Upper lobe of right lung (tissue), 1 donor: ENCODE measurements at regions not wholly inside any gene's neighbourhood (a gene's known extent, or its start where the extent isn't known, plus 50 kb on each side); places are given as distances from the start of the nearest gene placed in this dataset.

Source experiments
- ATAC-seq: fragments of 200-7000 bp; cut with Tn5 transposase; one replicate; pipeline ENCODE4 v1.9.1; 2020; ENCODE audit warnings: mild to moderate bottlenecking, moderate library complexity
- DNase-seq: peaks from one replicate; pipeline ENCODE4 v3.0.0-alpha.2; 2020
- H3K27ac ChIP-seq: fragments of 200-600 bp; one replicate; pipeline ENCODE4 v1.8.0; 2022
- H3K27me3 ChIP-seq: fragments of 200-600 bp; one replicate; pipeline ENCODE4 v1.8.0; 2022; ENCODE audit warnings: mild to moderate bottlenecking
- H3K36me3 ChIP-seq: fragments of 200-600 bp; one replicate; pipeline ENCODE4 v1.8.0; 2022
- H3K4me1 ChIP-seq: fragments of 200-600 bp; one replicate; pipeline ENCODE4 v1.8.0; 2022
- H3K4me3 ChIP-seq: fragments of 200-600 bp; one replicate; pipeline ENCODE4 v1.8.0; 2022; ENCODE audit warnings: mild to moderate bottlenecking
- H3K9me3 ChIP-seq: fragments of 200-600 bp; one replicate; pipeline ENCODE4 v1.8.0; 2022
- CTCF ChIP-seq: fragments of 200-600 bp; IDR thresholded peaks from one replicate; pipeline ENCODE4 v1.8.0; 2022; ENCODE audit warnings: antibody characterized with exemption
- intact Hi-C: fragments of 100-400 bp; cut with DNase I; formaldehyde crosslinking; loops from one replicate; pipeline ENCODE4 v1.11.0; 2022
- donor health status: DM: no; HTN: yes; CAD: no; lungs with severe emphysema.

GRCh38 chr18:61127714-61128467, 205.3 kb upstream of the CDH20 start:
- DNase-seq: no peak
- Histone ChIP-seq H3K27ac (no peak overlapping the region), H3K9me3 (no peaks in the 10 kb centered on the region), H3K36me3 (no peaks in the 10 kb centered on the region), H3K4me1 (no peaks in the 10 kb centered on the region), H3K4me3 (no peak overlapping the region), H3K27me3 (no peaks in the 10 kb centered on the region)
- ATAC-seq: no peak
- intact Hi-C loops: no loop called here
- no peak for TF ChIP-seq CTCF

DNA sequence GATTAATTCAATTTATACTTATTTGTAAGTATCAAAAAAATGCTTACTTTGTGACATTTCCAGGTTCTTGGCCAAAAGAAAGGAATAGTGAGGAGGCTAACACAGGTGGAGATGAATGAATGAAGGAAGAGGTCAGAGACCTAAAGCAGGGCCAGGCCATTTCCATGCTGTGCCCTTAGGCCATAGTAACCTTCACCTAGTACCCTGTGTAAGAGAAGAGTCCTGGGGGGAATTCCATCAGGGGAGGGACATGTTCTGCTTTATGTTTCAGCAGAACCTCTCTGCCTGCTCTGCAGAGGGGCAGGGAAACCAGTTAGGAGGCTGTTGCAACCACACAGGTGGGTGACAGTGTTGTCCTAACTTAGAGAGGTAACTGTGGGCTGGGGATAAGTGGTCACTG, 204.2 kb upstream of the CDH20 start:
- no peak for ATAC-seq
- DNase-seq: no peak
- no peaks in the 10 kb centered on the region for H3K36me3 ChIP-seq
- H3K27ac ChIP-seq: no peak overlapping the region
- no peaks in the 10 kb centered on the region for H3K4me1 ChIP-seq
- intact Hi-C loops: no loop called here
- no peaks in the 10 kb centered on the region for H3K9me3 ChIP-seq
- TF ChIP-seq CTCF: no peak
- no peak overlapping the region for H3K4me3 ChIP-seq
- no peaks in the 10 kb centered on the region for H3K27me3 ChIP-seq

DNA sequence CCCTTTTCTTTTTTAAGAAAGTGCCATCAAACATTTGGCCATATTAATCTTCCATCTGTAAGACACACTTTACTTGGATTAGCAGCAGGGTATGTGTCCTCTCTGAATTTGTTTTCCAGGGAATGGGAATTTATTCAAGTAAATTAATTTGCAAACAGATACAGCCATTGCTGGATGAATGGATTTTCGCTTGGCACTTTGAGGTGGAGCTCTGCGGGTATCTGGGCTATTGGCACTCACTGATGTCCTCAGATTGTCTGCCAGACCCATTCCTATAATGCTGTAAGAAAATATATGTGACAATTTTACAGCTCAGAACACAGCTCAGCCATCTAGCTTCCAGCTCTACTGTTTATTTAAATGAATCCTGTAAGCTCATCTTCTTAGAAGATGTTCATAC, 201.2 kb upstream of the CDH20 start:
- intact Hi-C loops: no loop called here
- DNase-seq (no peak), ATAC-seq (no peak)
- TF ChIP-seq CTCF: no peak
- Histone ChIP-seq H3K4me3 (no peak overlapping the region), H3K27me3 (no peaks in the 10 kb centered on the region), H3K27ac (no peak overlapping the region), H3K9me3 (no peaks in the 10 kb centered on the region), H3K36me3 (no peaks in the 10 kb centered on the region), H3K4me1 (no peaks in the 10 kb centered on the region)

- H3K4me3 ChIP-seq: no peak overlapping the region
- intact Hi-C loops: no loop called here
- no peaks in the 10 kb centered on the region for H3K9me3 ChIP-seq
- H3K27ac ChIP-seq: no peak overlapping the region
- H3K36me3 ChIP-seq: no peaks in the 10 kb centered on the region
- H3K4me1 ChIP-seq: no peaks in the 10 kb centered on the region
- ATAC-seq: no peak
- no peak for DNase-seq
- no peaks in the 10 kb centered on the region for H3K27me3 ChIP-seq
- TF ChIP-seq CTCF: no peak
These were observed 199.4 kb upstream of the CDH20 start for GRCh38 chr18:61133783-61134182.

DNA sequence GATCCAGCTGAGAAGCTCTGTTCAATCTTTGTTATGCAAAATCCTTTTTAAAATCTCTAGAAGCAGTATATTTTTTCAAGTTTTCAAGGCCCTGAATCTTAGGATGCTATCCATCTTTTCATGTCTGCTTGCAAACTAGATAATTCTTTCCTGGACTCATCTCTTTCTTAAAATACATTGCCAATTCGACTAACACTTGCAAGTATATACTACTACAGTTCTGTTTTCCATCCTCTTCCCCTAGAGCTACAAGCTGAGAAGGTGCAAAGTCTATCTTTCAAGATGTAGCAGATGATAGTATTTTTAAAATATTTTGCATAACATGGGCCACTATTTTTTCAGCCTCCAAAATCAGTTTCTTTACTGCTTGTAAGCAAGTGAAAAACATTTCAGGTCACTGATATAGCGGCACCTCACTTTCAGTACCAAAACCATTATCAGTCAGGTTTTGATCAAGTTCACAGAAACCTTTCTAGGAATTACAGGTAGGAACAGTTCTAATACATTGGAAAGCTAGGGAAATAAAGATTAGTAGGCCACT, 196.4 kb upstream of the CDH20 start:
- intact Hi-C loops: no loop called here
- Histone ChIP-seq H3K4me1 (no peaks in the 10 kb centered on the region), H3K36me3 (no peaks in the 10 kb centered on the region), H3K9me3 (no peaks in the 10 kb centered on the region), H3K4me3 (no peak overlapping the region), H3K27me3 (no peaks in the 10 kb centered on the region), H3K27ac (no peak overlapping the region)
- TF ChIP-seq CTCF: no peak
- DNase-seq (no peak), ATAC-seq (no peak)
